Mucosa of stomach (tissue), 1 donor: ENCODE measurements at regions not wholly inside any gene's neighbourhood (a gene's known extent, or its start where the extent isn't known, plus 50 kb on each side); places are given as distances from the start of the nearest gene placed in this dataset.

Source experiments
- H3K27me3 ChIP-seq: one replicate; pipeline ENCODE4 v1.7.0; 2013; ENCODE audit warnings: mild to moderate bottlenecking, low read length; ENCODE audit not compliant: control insufficient read depth, insufficient read depth
- H3K36me3 ChIP-seq: one replicate; pipeline ENCODE4 v1.7.0; 2013; ENCODE audit warnings: low read length; ENCODE audit not compliant: control insufficient read depth, insufficient read depth
- H3K4me1 ChIP-seq: one replicate; pipeline ENCODE4 v1.7.0; 2013; ENCODE audit warnings: mild to moderate bottlenecking, low read length; ENCODE audit not compliant: control insufficient read depth, insufficient read depth
- H3K4me3 ChIP-seq: one replicate; pipeline ENCODE4 v1.7.0; 2013; ENCODE audit warnings: low read length
- H3K9ac ChIP-seq: one replicate; pipeline ENCODE4 v1.7.0; 2013; ENCODE audit warnings: mild to moderate bottlenecking, low read length, moderate library complexity
- H3K9me3 ChIP-seq: one replicate; pipeline ENCODE4 v1.7.0; 2013; ENCODE audit warnings: mild to moderate bottlenecking, low read length, moderate library complexity; ENCODE audit not compliant: control insufficient read depth
- donor health status: Pancreatic carcinoma.

DNA sequence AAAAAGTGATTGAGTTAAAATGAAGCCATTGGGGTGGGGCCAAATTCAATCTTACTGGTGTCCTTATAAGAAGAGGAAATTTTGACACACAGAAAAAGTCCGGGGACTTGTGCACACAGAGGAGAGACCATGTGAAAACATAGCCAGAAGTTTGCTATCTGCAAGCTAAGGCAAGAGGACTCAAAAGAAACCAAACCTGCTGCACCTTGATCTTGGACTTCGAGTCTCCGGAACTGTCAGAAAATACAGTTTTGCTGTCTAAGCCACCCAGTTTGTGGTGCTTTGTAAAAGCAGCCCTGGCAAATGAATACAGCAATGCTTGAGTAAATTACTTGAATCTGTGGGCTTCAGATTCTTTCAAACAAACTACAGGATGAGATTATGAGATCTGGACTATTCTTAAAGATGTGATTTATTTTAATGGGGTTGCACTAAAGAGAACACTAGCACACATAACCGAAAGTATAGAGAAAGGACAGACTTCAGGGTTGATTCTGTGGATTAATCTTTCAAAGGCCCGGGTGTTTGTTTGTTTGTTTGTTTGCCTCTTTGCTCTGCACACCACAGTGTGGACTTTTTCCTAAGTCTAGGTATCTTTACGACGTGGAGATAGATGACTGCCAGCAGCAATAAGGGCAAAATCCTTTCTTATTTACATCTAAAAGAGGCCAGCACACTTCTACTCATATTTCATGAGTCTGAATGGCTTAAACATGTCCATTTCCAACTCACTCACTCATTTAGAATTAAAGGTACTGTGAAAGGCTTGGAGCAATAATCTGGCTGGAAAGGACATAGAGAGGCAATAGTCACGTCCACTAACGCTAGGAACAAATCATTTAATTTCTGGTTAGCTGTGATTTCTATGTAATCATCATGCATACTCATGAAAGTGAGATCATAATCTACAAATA lies 53.9 kb upstream of the SSR3 start:
- no peak overlapping the region for H3K9ac ChIP-seq
- no peaks in the 10 kb centered on the region for H3K36me3 ChIP-seq
- no peak overlapping the region for H3K4me3 ChIP-seq
- no peaks in the 10 kb centered on the region for H3K27me3 ChIP-seq
- no peaks in the 10 kb centered on the region for H3K9me3 ChIP-seq
- peaks cover 11% of the 10 kb centered on the region for H3K4me1 ChIP-seq

- Histone ChIP-seq H3K4me3 (no peak overlapping the region), H3K9me3 (no peaks in the 10 kb centered on the region), H3K27me3 (no peaks in the 10 kb centered on the region), H3K9ac (no peak overlapping the region), H3K4me1 (peaks cover 11% of the 10 kb centered on the region), H3K36me3 (no peaks in the 10 kb centered on the region)
Observed at GRCh38 chr3:156606729-156607128, 51.8 kb upstream of the SSR3 start.

- no peaks in the 10 kb centered on the region for H3K36me3 ChIP-seq
- H3K4me3 ChIP-seq: peak overlapping the region; percentile 20
- H3K9me3 ChIP-seq: no peaks in the 10 kb centered on the region
- H3K4me1 ChIP-seq: peaks cover 11% of the 10 kb centered on the region
- H3K9ac ChIP-seq: peak overlapping the region; percentile 11
- no peaks in the 10 kb centered on the region for H3K27me3 ChIP-seq
Observed at GRCh38 chr3:156605686-156606605, 51.0 kb upstream of the SSR3 start.

- no peaks in the 10 kb centered on the region for H3K27me3 ChIP-seq
- H3K4me3 ChIP-seq: no peak overlapping the region
- no peak overlapping the region for H3K9ac ChIP-seq
- peaks cover 11% of the 10 kb centered on the region for H3K4me1 ChIP-seq
- H3K9me3 ChIP-seq: no peaks in the 10 kb centered on the region
- no peaks in the 10 kb centered on the region for H3K36me3 ChIP-seq
Observed at GRCh38 chr3:156604642-156605144, 49.8 kb upstream of the SSR3 start.
